ENCODE measurements at regions not wholly inside any gene's neighbourhood (a gene's known extent, or its start where the extent isn't known, plus 50 kb on each side); places are given as distances from the start of the nearest gene placed in this dataset.
A peak's percentile ranks its signal among the peaks of the same experiment; 100 is the strongest.

- no peak for DNase-seq (ENCODE audit: low spot score)
These were observed 467.6 kb downstream of the PRKD1 start for GRCh38 chr14:29459969-29460560.

DNA sequence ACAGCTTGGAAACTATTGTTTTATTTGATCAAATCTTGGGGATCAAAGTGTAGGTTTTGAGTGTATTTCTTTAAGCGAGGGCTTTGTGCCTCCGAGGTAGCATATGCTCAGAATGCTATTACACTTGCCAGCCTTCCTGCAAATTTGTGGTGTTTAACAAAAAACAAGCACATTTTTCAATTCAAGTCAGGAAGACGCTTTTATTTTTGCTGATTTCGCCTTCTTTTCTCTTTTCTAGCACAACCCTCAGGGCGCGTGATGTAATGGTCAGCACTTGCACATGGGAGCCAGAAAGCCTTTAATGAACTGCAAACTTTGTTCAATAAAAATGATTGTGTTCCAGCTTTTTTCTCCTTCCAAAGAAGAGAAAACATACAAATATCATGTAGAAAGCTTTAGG is 466.5 kb downstream of the PRKD1 start:
- DNase-seq (ENCODE audit: low spot score), result no peak

DNA sequence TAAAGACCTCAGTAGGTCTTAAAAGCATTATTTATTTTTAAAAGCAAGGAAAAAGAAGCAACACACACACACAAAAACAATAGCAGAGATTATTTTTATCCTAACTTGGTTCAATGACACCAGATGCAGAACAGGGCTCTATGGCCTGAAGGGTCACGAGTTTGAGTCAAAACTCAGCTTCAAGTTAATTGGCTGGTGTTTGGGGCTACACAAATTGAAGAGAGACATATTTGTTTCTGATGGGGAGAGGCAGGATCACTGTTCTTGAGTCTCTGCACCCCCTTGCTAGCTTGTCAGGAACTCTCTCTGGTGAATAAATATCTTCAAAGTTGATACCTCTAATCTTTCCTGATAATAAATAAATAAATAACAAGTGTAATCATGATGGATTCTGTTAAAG is 466.1 kb downstream of the PRKD1 start:
- no peak for DNase-seq (ENCODE audit: low spot score)

GRCh38 chr14:29462321-29462720 is 465.3 kb downstream of the PRKD1 start:
- no peak for DNase-seq (ENCODE audit: low spot score)

DNA sequence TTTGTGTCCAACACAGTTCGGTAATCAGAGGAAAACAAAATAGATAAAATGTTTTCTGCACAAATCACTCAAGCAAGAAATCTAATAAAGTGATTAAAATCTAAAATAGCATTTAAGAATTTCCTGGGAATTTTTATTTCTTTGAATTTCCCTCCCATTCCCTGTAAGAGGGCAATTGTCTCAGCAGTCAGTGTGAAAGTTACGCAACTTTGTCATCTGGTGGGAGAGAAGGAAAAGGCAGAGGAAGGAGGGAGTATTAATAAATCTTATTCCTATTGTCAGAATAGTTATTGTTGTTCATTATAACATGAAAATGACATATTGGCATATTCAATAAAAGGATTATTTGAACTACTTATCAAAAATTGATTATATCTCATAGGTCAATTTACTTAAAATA is 464.9 kb downstream of the PRKD1 start:
- DNase-seq (ENCODE audit: low spot score), result no peak

DNA sequence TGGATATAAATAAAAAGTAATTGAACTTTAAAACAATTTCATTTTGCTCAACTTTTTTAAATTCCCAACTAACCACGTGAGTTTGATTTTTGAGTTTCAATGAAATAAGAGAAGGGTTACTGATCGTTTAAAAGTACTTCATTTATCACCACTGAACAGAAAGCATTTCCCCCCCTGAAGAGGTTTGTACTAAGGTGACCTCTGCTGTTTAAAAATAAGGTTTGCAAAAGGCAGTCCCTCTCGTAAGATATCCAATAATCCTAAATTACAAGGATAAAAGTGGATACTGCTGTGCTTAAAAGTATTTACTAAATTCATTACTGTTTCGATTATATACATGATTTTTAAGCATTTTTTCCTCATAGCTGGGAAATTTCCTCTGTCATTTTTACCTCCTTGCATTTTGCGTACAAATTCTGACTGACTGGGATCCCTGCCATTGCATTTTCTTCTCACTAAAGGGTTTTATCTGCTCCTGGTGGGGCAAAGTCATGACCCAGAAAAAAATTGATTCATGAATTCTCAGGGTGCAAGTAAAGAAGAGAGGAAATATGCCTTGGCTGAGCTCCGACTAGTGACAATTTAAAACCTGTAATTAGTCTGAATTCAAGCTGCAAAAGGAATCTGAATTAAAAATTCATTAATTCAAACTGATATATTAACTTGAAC is 463.8 kb downstream of the PRKD1 start:
- peak; percentile 10 for DNase-seq (ENCODE audit: low spot score)

DNA sequence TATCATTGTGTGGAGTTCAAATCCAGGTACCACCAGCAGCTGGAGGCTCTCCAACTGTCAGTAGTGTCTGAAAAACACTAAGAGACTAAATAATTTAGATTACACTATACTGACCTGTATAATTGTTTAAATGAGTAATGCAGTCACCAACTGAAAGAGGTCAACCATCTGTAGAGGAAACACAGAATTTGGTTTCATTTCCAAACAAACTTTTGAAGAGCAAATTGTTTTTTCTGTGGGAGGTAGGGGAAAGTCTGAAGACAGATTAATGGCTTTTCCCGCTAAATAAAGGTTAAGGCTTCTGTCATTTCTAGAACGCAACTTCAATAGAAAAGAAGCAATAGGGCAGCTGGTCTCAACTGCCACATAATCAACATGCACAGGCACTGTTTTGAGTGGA is 462.6 kb downstream of the PRKD1 start:
- no peak for DNase-seq (ENCODE audit: low spot score)

GRCh38 chr14:29475641-29476040 is 452.0 kb downstream of the PRKD1 start:
- no peak for DNase-seq (ENCODE audit: low spot score)

DNA sequence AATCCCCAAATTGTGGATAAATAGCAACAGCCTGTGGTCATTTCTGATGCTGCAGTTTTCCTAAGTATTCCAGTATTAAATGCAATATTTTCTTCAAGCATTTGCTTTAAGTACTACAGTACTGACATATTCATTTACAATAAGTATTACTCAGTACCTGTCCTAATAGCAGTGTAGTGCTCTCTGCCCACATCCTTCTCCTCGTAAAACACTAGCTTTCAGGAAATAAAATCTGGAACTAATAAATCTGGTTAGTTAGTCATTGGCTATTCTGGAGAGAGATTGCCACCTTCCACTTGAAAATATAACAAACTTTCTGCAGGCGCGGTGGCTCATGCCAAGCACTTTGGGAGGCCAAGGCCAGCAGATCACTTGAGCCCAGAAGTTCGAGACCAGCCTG is 441.5 kb downstream of the PRKD1 start:
- DNase-seq (ENCODE audit: low spot score), result no peak

DNA sequence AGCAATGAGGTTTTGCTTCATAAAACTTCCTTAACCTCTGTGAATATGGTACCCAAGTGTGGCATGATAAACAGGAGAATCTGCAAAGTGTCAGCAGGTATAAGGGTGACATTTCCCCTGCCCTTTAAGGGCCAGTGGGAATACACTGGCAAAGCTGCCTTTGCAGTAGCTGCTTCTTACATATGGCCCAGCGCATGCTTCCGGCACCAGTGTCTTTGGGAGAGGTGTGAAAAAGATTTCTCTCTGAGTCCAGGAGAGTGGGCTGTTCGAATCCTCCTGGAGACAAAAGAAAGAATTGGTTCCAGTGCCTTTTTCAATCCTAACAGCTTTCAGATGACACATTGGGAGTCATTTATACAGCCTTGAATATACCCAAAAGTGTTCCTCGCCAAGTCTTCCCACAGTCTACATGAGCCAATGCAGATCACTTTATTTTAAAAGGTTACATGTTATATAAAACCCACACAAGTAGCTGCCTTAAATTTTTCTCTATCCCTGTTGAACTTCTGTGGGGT is 437.7 kb downstream of the PRKD1 start:
- no peak for DNase-seq (ENCODE audit: low spot score)

DNA sequence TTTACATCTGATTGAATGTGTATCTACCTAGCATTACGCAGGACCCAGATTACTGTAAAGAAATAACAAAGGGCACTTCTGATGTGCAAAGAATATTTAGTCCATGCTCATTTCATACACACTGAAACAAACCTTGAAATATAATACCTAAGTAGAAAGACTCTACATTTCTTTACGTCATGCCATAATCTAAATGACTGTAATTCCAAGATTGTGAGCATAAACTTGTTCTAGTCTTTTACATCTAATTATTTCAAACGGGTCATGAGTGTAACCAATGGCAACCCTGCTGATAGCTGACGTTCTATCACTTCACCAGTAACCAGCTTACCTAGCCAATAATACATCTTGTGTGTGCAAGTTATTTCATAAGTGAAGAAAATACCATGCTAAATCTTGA is 433.8 kb downstream of the PRKD1 start:
- no peak for DNase-seq (ENCODE audit: low spot score)

DNA sequence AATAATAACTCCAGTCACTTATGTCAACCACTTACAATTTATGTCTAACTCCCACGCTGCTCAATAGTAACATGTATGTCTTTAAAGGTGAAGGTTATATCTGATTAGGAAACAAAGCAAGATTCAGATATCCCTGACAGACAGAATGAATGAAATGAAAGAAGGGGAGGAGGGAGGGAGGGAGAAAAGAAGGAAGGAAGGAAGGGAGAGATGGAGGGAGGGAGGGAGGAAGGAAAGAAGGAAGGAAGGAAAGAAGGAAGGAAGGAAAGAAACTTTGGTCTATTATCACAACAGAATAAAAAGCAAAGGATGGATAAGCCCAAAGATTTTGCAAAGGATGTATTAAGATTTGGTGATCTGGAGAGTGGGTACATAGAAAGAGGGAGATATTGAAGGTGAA is 433.3 kb downstream of the PRKD1 start:
- DNase-seq (ENCODE audit: low spot score), result no peak

GRCh38 chr14:29503903-29504302 is 423.7 kb downstream of the PRKD1 start:
- no peak for DNase-seq (ENCODE audit: low spot score)

DNA sequence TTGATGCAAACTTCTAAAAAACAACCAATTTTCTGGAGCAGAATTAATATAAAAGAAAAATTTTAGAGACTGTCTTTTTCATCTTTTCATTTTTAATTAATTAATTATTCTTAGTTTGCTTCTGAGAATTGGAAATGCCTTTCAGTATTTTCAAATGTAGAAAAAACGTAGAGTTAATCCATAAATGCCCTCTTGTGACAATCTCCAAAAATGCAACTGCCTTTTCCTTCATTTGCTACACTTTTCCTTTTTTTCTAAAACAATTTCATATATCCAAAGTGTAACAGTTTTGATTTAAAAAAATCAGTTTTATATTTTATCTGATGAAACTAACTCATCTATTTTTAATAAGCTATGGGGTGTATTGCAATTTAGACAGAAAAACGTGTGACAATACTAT is 409.3 kb downstream of the PRKD1 start:
- peak; percentile 3 for DNase-seq (ENCODE audit: low spot score)

DNA sequence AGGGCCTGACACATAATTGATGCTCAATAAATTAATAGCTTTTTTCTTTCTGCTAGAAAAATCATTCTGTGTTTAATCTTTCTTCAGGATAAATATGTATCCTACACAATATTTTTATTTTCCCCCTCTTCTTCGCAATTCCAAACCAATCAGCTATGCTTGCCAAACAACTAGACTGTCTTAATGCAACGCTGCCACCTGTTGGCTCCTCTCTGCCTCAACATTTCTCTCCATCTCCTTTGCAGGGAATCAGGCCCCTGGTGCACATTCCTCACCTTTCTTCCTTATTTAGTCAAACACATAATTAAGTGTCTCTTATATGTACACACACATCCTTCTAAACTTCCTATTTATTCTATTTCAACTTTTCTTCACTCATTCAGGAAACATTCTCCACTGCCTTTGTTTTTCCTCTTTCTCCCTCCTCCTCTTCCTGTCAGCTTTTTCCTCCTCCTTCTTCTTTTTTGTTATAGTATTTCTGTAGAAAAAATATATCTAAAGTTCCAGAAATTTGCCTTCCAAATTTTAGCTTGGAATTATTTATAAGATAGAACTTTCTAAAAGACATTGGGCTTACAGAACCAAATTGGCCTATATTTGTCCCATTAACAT is 406.0 kb downstream of the PRKD1 start:
- no peak for DNase-seq (ENCODE audit: low spot score)
